Heart left ventricle (tissue), 13 donors: ENCODE measurements at regions not wholly inside any gene's neighbourhood (a gene's known extent, or its start where the extent isn't known, plus 50 kb on each side); places are given as distances from the start of the nearest gene placed in this dataset.

Source experiments
- POLR2A ChIP-seq, 2 donors: fragments of 450-650 bp; IDR thresholded peaks; one replicate each; pipeline ENCODE4 v1.6.1; 2017; ENCODE audit warnings: antibody characterized with exemption in 2 of 2, mild to moderate bottlenecking in 2 of 2, moderate library complexity in 2 of 2
- TF ChIP-seq, protein P1 (sequence below), 12 donors: fragments of 200-600 bp; sonication (generic) in 4 of 12; IDR thresholded peaks; one replicate each; pipeline versions ENCODE4 v1.5.0 to v1.8.0; 2018 to 2022; ENCODE audit warnings: antibody characterized with exemption in 12 of 12, mild to moderate bottlenecking in 5 of 12
- donor health status: ischemic (EF 13 %, LVEDD 7.1; RV severe dilation, severe dysfunction).
- donor health status: DM: no; HTN: yes; CAD: no.
- donor health status: DM: no; HTN: no; CAD: no.
- donor health status: ischemic (EF 25% LVEDD 6.9; RV normal size, moderate dysfunction).
- donor health status: ischemic (EF 25% LVEDD 5.7; RV mildly dilated, moderate dysfunction).
- donor health status: ischemic (EF 35%, LVEDD 5.7; RV mildly dilated, moderate dysfunction).
- donor health status: nonischemic (EF 11% LVEDD 7.7; RV severe dilation, severe dysfunction).
- donor health status: DM: yes; HTN: yes; CAD: no.
- donor health status: PGD.
- donor health status: ischemic (EF 29% LVEDD 5.4; RV normal size, mild dysfunction).
- donor health status: nonischemic (EF 23%, LVEDD 6.1; RV moderate dilation, normal function).

DNA sequence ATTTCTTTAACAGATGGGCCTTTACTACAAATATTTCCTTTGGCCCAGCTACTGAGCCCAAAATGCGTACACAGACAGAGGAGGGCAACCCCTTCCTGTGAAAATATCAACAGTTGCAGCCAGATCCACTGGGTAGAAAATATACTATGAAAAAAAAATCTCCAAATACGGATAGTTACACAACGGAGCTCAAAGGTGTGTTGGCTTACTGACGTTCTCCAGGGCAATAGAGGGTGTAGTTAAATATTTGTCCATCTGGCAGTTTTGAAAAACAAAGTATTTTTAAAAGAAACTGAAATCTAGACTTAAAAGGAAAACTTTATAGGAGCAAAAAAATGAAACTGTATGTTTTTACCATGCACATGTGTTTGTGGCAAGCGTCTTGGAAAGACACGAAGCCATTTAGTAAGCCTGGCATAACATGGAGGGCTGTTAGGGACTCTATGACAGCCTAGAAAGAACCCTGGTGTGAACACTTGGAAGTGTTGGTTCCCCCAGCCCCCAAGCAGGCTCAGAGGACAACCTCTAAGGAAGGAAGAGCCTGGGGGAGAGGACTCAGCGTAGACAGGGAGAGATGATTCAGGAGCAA lies 157.8 kb upstream of the TRPM3 start:
- TF ChIP-seq, protein P1, sequence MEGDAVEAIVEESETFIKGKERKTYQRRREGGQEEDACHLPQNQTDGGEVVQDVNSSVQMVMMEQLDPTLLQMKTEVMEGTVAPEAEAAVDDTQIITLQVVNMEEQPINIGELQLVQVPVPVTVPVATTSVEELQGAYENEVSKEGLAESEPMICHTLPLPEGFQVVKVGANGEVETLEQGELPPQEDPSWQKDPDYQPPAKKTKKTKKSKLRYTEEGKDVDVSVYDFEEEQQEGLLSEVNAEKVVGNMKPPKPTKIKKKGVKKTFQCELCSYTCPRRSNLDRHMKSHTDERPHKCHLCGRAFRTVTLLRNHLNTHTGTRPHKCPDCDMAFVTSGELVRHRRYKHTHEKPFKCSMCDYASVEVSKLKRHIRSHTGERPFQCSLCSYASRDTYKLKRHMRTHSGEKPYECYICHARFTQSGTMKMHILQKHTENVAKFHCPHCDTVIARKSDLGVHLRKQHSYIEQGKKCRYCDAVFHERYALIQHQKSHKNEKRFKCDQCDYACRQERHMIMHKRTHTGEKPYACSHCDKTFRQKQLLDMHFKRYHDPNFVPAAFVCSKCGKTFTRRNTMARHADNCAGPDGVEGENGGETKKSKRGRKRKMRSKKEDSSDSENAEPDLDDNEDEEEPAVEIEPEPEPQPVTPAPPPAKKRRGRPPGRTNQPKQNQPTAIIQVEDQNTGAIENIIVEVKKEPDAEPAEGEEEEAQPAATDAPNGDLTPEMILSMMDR (IDR thresholded peaks at IDR 0.05): no peak
- no peak for TF ChIP-seq POLR2A (IDR thresholded peaks at IDR 0.05)
